ENCODE measurements at regions not wholly inside any gene's neighbourhood (a gene's known extent, or its start where the extent isn't known, plus 50 kb on each side); places are given as distances from the start of the nearest gene placed in this dataset.
"Not testable (repeated sequence)": the region's sequence is repeated elsewhere in the genome, so short reads cannot be mapped to it uniquely, and the experiment has no call there.

DNA sequence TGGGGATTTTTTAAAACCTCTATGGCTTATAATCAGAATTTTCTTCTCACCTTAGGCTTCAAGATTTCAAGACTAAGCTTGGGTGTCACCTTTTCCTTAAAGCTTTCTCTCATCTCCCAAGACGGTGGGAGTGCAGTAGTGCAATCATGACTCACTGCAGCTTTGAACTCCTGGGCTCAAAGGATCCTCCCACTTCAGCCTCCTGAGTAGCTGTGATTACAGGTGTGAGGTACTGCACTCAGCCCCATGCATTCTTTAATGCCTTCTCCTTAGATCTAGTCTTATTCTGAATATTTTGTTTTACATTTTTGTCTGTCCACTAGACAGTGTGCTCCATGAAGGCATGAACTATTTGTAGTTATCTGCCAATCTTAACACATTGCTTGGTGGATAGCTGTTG, 55.7 kb upstream of the FAT3 start:
- no peak for DNase-seq

DNA sequence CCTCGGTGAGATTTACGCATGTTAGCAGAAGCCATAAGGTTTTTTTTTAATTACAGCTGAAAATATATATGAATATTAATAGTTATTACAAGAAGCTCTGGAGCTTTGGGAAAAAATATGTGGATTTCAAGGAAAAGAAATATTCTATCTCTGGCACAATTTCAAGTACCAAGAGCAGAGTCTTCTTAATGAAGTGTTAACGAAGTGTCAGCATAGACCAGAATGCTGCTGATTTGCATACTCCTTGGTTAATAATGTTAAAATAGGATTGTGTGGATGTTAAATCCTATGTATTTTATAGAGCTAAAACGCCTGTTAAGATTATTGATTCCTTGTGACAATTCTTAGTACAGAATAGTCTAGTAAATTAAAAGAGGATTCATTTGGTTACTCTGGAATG, 57.0 kb upstream of the FAT3 start:
- no peak for DNase-seq

- no peak for DNase-seq
These were observed 58.3 kb upstream of the FAT3 start for GRCh38 chr11:92166335-92166734.

GRCh38 chr11:92163879-92164278, 60.7 kb upstream of the FAT3 start:
- DNase-seq = no peak

GRCh38 chr11:92162776-92163175, 61.8 kb upstream of the FAT3 start:
- no peak for DNase-seq

- no peak for DNase-seq
These were observed 64.7 kb upstream of the FAT3 start for GRCh38 chr11:92159931-92160330.

DNA sequence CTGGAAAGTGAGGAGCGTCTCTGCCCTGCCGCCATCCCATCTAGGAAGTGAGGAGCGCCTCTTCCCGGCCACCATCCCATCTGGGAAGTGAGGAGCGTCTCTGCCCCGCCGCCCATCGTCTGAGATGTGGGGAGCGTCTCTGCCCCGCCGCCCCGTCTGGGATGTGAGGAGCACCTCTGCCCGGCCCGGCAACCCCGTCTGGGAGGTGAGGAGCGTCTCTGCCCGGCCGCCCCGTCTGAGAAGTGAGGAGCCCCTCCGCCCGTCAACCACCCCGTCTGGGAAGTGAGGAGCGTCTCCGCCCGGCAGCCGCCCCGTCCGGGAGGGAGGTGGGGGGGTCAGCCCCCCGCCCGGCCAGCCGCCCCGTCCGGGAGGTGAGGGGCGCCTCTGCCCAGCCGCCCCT, 67.2 kb upstream of the FAT3 start:
- not testable (repeated sequence) for DNase-seq

DNA sequence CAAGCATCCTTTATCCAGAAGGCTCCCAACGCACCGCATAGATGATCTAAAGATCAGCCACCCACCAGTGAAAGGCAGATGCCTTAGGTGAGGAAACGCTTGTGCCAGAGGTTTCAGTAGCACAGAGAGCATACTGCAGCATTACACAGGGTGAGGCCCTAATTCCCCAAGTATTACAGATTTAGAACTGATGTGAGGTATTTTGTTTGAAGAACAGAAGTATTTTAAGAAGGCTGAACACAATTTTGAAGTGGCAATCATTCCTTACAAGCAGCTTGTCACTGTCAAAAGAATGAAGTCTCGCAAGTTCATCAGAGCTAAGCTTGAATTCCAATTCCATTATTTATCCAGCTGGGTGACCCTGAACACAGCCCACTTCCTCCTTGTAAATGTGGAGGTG, 70.0 kb upstream of the FAT3 start:
- no peak for DNase-seq

DNA sequence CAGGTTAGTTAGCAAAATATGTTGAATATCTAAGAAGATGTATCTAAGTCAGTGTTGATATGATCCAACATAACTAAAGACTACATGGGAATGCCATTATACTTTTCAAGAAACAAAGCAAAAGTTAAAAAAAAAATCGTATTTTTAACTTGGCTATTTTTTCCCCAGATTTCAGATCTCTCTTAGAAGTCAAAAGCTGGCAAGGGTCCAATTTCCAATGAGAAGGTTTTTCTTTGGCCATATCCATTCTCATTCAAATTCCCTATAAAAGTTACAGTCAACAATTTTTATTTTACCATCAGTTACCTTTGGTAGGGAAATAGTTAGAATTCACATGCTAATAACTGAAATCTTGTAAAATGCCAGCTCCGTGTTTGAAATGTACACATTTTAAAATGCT, 70.5 kb upstream of the FAT3 start:
- DNase-seq = no peak

DNA sequence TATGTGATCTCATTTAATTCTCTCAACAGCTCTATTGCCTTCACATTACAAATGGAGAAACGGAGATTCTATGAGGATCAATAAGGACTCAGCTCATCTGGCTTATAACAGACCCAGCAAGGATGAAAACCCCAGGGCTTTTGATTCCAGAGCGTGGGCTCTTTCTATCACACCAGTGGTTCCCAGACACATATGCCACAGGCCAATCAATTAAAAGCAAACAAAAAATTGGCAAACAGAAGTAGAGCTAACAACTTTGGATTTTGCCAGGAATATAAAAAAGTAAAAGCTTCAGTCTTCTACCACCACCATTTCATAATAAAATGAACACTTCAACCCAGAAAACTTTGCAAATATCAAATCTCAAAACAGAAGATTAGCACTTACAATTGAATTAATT, 71.1 kb upstream of the FAT3 start:
- DNase-seq = no peak

DNA sequence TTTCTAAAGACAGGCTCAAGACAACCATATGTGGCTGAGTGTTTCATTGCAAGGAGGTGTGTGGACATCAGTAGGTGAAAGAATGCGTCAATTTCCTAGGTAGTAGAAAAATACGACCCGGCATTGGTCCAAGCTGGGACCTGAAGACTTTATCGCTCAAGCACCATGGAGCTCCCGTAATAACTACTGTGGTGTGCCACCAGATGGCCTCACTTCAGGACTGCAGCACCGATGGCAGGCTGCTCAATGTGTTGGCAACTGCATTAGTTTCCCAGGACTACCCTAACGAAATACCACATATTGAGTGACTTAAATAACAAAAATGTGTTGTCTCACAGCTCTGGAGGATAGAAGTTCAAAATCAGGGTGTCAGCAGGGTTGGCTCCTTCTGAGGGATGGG, 72.4 kb upstream of the FAT3 start:
- DNase-seq = no peak

- no peak for DNase-seq
These were observed 74.6 kb upstream of the FAT3 start for GRCh38 chr11:92149996-92150395.

DNA sequence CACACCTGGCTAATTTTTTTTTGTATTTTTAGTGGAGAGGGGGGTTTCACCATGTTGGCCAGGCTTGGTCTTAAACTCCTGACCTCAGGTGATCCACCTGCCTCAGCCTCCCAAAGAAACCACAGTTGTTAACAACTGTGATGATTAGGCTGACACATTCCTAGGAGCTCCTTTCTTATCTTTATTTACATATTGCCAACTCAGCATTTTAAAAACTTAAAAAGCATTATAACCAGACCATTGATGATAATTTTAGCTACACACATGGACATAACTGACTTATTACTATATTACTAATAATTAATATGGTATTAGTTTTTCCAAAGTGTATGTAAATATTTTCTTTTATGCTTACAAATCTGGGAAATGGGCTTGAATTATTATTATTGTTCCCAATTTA, 82.9 kb upstream of the FAT3 start:
- DNase-seq = no peak

- DNase-seq = no peak
These were observed 83.5 kb upstream of the FAT3 start for GRCh38 chr11:92141159-92141558.

DNA sequence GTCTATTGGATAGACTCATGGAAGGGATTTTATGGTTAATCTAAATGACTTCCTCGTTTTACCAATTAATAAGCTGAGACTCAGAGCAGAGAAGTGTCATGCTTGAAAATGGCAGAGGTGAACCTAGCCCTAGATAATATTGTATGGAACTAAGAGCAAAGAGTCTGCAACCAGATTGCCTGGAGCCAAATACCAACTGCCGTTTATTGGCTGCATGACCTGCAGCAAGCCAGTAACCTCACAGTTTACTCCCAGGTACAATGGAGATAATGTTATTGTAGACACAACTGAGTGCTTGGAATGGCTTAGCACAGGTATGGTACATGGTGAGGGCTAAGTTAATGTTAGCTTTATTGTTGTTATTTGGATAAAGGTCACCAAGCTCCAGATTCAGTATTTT, 84.6 kb upstream of the FAT3 start:
- no peak for DNase-seq

DNA sequence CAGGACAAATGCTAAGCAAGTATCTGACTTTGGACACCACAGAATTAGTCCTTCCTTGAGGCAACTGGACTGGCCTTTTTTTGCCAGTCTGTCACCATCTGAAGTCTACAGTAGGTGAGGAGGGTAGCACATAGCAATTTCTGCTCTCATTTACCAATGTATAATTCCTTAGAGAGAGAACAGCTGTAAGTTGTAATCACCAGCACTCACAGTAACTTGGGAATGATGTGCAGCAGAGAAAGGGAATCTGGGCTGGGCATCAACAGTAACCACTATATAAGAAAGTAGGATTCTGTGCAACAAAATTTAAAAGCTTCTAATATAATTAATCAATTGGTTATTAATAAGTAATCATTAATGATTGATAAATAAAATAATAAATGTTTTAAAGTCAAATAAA, 86.3 kb upstream of the FAT3 start:
- DNase-seq = no peak

- no peak for DNase-seq
These were observed 86.9 kb upstream of the FAT3 start for GRCh38 chr11:92137747-92138146.

DNA sequence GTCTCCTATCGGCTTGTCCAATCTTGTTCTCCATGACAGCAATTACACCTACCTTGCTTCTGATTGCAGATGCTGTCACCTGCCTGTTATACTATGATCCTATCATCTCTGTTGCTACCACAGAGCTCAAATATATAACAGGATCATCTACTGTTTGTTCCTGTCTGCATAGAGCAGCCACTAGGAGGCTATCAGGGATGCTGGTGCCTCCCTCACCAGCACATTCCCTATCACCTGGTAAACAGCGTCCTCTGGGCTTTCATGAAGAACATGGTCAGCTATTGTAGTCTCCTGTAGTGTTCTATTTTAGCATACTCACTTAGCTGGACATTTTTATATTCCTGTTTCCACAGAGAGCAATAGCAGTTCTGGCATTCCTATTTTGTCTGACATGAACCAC, 87.8 kb upstream of the FAT3 start:
- no peak for DNase-seq

DNA sequence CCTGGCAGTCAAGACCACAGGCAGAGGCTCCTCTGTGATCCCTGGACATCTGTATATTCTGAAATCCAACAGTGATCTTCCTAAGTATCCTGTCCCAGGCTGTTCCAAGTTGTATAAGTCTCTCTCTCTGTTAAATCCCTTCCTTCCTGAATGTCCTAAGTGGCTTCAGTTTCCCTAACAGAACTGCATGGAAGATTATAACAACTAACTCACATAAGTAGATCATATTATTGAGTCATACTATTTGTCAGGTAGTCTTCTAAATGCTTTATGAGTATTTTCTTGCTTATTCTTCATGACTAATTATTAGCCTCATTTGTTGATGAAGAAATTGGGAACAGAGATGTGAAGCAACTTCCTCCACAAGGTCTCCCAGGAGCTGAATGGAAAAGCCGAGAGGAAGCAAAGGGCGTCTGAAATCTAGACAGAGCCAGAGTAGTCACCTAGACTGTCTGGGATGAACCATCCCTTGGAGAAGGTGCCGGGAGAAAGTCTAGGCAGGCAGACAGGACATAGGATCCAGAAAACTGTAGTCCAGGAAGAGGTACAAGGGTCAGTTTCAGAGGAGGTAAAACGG, 93.2 kb upstream of the FAT3 start:
- DNase-seq = no peak

- DNase-seq = no peak
These were observed 94.2 kb upstream of the FAT3 start for GRCh38 chr11:92130421-92130831.

- no peak for DNase-seq
These were observed 94.8 kb upstream of the FAT3 start for GRCh38 chr11:92129811-92130210.

DNA sequence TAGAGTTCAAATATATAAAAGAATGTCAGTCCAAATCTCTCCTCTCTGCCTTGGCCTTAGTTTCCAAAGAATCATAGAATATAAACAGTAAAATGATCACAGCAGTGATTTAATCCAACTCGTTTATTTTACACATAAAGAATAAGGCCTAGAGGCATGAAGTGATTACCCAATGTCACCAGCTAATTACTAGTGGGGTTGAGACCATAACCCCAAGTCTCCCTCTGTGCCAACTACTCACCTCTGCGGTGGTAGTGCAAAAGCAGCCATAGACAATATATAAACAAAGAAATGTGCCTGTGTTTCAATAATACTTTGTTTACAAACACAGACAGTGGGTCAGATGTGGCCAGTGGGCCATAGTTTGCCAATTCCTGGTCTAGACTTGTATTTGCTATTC, 96.6 kb upstream of the FAT3 start:
- no peak for DNase-seq

GRCh38 chr11:92125321-92125720, 99.3 kb upstream of the FAT3 start:
- DNase-seq = no peak

DNA sequence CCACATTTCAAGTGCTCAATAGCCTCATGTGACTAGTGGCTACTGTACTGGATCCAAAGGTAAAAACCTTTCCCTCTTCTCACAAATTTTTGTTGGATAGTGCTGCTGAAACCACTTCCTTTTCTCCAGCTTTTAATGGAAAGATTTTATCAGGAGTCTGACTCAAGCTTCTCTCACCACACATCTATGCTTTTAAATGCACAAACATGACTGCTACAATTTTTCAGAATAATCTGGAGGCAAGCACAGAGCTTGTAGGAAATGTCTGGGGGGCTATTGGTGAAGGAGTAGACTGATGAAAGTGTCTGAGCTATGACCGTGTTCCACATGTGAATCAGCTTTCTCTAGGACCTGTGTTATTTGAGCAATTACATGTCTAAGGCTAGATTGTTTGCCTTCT, 101.1 kb upstream of the FAT3 start:
- DNase-seq = no peak

- DNase-seq = no peak
These were observed 102.1 kb upstream of the FAT3 start for GRCh38 chr11:92122561-92122960.

DNA sequence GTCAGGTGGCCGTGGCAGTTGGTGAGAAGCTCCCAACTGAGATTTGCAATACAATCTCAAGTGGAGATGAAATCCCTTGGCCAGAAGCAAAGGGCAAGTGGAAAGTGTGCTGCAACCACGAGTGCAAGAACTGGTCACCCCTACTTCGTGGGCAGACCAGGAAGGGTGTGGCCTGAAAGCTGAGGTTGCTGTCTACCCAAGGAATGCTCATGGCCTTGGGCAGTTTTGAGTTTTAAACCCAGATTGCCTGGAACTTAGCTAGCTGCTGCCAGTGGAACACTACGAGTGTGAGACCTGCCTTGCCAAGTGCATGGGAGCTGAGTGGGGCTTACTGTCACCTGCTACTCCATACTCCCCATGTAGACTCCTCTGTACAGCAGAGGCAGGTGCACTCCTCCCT, 113.3 kb upstream of the FAT3 start:
- no peak for DNase-seq

All from NCI-H1092 treated with DMSO at 0.1 percent for 48 hours (cell line).